ENCODE measurements at regions not wholly inside any gene's neighbourhood (a gene's known extent, or its start where the extent isn't known, plus 50 kb on each side); places are given as distances from the start of the nearest gene placed in this dataset.

GRCh38 chrX:112470551-112470950 lies 209.2 kb downstream of the LHFPL1 start:
- TF ChIP-seq CTCF (IDR thresholded peaks at IDR 0.05) (no peak), EP300 (IDR thresholded peaks at IDR 0.05) (no peak), POLR2A (IDR thresholded peaks at IDR 0.05) (no peak)

All from upper lobe of left lung (tissue), 4 donors.